ENCODE measurements at regions not wholly inside any gene's neighbourhood (a gene's known extent, or its start where the extent isn't known, plus 50 kb on each side); places are given as distances from the start of the nearest gene placed in this dataset.

DNA sequence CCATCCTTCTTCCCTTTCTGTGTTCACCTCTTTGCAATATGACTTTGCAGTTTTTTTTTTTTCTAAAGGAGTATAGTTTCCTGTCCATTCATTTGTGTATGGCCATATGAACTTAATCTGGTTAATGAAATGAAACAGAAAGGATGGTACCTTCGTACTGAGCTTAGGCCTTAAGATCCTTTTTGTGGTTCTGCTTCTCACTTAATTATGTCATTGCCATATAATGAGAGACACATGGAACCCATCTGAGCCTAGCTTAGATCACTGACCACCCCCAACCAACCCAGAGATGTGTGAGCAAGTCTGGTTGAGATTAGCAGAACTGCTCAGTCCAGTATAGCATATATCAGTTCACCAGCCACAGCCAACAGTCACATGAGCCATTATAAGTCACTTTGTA lies 1179.6 kb downstream of the HACE1 start:
- WGBS, 2 donors: 58 to 86% methylated on average over 1 of the region's 1 CpG
- Histone ChIP-seq H3K4me3 (no peak overlapping the region), H3K36me3 (no peaks in the 10 kb centered on the region), H3K27ac (no peak overlapping the region), H3K27me3 (no peaks in the 10 kb centered on the region), H3K9me3 (no peaks in the 10 kb centered on the region), H3K4me1 (no peaks in the 10 kb centered on the region)
- FAIRE-seq (no peak), ATAC-seq (no peak), DNase-seq (no peak)
- intact Hi-C loops (cut with DNase I): no loop called here
- TF ChIP-seq, protein P1, sequence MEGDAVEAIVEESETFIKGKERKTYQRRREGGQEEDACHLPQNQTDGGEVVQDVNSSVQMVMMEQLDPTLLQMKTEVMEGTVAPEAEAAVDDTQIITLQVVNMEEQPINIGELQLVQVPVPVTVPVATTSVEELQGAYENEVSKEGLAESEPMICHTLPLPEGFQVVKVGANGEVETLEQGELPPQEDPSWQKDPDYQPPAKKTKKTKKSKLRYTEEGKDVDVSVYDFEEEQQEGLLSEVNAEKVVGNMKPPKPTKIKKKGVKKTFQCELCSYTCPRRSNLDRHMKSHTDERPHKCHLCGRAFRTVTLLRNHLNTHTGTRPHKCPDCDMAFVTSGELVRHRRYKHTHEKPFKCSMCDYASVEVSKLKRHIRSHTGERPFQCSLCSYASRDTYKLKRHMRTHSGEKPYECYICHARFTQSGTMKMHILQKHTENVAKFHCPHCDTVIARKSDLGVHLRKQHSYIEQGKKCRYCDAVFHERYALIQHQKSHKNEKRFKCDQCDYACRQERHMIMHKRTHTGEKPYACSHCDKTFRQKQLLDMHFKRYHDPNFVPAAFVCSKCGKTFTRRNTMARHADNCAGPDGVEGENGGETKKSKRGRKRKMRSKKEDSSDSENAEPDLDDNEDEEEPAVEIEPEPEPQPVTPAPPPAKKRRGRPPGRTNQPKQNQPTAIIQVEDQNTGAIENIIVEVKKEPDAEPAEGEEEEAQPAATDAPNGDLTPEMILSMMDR (IDR thresholded peaks at IDR 0.05): no peak

DNA sequence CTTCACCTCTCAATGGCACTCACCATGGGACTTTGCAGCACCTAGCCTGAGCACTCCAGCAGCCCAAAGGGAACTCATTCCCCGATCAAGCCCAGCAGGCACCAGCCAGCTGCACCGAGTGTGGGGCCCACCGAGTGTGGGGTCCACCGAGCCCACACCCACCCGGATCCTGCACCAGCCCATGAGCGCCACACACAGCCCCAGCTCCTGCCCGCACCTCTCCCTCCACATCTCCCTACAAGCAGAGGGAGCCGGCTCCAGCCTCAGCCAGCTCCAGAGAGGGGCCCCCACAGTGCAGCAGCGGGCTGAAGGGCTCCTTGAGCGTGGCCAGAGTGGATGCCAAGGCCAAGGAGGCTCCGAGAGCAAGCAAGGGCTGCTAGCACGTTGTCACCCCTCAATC lies 1182.4 kb downstream of the HACE1 start:
- Histone ChIP-seq H3K27me3 (no peaks in the 10 kb centered on the region), H3K27ac (no peak overlapping the region), H3K4me1 (no peaks in the 10 kb centered on the region), H3K36me3 (no peaks in the 10 kb centered on the region), H3K9me3 (no peaks in the 10 kb centered on the region), H3K4me3 (no peak overlapping the region)
- intact Hi-C loops (cut with DNase I): no loop called here
- 72 to 87% methylated on average over 12 of the region's 12 CpGs for WGBS, 2 donors
- ATAC-seq (no peak), DNase-seq (peak in 2 of 6 donors; percentile 13 to 67), FAIRE-seq (no peak)
- TF ChIP-seq, protein P1 (IDR thresholded peaks at IDR 0.05): no peak

DNA sequence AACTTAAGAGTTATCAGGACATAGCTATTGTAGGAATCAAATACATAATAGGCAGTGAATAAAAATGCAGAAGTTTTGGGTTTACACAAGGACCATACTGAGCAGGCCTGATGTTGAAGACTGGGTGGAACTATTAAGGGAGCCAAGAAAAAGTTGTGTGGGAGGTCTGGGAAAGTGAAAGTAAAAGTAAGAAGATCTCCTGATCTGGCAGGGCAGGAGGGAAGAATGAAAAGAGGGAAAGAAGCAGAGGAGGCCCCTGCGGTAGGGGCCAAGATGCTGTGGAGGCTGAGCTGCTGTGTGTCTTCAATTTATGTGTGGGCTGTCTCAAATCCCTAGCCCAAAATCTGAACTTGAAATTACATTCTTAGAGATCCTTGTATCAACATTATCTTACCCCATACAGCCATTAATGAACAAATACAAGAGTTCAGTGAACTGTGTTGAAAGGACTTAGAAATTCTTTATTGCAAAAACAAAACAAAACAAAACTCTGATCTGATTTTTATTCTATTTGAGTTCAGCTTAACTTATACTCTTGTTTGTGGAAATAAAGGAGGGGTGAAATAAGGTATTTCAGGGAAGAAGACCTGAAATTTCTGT lies 1183.8 kb downstream of the HACE1 start:
- no peak overlapping the region for H3K4me3 ChIP-seq

DNA sequence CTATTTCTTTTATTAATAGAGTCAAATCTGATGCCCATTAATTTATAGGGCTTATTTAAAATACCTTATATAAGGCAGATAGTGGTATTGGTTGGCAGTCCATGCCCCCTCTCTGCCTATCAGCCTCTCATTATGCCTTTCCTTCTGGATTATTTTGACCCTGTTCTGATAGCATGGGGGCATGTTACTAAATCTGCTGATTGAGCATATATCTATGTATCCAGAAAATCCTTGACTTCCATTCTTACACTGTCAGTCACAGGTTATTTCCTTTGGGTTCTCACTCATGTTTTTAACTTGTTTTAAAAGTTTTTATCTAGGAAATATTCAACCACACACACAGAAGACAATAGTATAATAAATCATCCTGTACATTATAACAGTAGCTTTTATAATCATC lies 1184.9 kb downstream of the HACE1 start:
- ATAC-seq: no peak
- TF ChIP-seq, protein P1 (IDR thresholded peaks at IDR 0.05): no peak
- Histone ChIP-seq H3K27ac (no peak overlapping the region), H3K36me3 (no peaks in the 10 kb centered on the region), H3K9me3 (no peaks in the 10 kb centered on the region), H3K4me1 (no peaks in the 10 kb centered on the region), H3K27me3 (no peaks in the 10 kb centered on the region), H3K4me3 (no peak overlapping the region)
- DNase-seq: no peak
- no peak for FAIRE-seq
- intact Hi-C loops (cut with DNase I): no loop called here

More for the DNA sequence above, 1183.8 kb downstream of the HACE1 start:
- intact Hi-C loops (cut with DNase I): no loop called here
- H3K27ac ChIP-seq: no peak overlapping the region
- no peak for DNase-seq
- H3K4me1 ChIP-seq: no peaks in the 10 kb centered on the region
- peak in 2 of 4 donors; percentile 43 to 75 for ATAC-seq
- TF ChIP-seq, protein P1 (IDR thresholded peaks at IDR 0.05): no peak
- H3K9me3 ChIP-seq: no peaks in the 10 kb centered on the region
- H3K27me3 ChIP-seq: no peaks in the 10 kb centered on the region
- H3K36me3 ChIP-seq: no peaks in the 10 kb centered on the region
- WGBS, 2 donors: 79 to 82% methylated on average over 1 of the region's 1 CpG
- no peak for FAIRE-seq

- ATAC-seq: no peak
- no peaks in the 10 kb centered on the region for H3K9me3 ChIP-seq
- H3K4me1 ChIP-seq: no peaks in the 10 kb centered on the region
- FAIRE-seq: no peak
- DNase-seq: no peak
- no peak overlapping the region for H3K27ac ChIP-seq
- H3K27me3 ChIP-seq: no peaks in the 10 kb centered on the region
- TF ChIP-seq, protein P1 (IDR thresholded peaks at IDR 0.05): no peak
- WGBS, 2 donors: 79 to 86% methylated on average over 1 of the region's 1 CpG
- no peak overlapping the region for H3K4me3 ChIP-seq
- H3K36me3 ChIP-seq: no peaks in the 10 kb centered on the region
- intact Hi-C loops (cut with DNase I): no loop called here
These were observed 1187.5 kb downstream of the HACE1 start for GRCh38 chr6:103672169-103672568.

All from pancreas (tissue), 10 donors.